Kidney glomerular epithelial cell (primary cell): ENCODE measurements at regions not wholly inside any gene's neighbourhood (a gene's known extent, or its start where the extent isn't known, plus 50 kb on each side); places are given as distances from the start of the nearest gene placed in this dataset.
A peak's percentile ranks its signal among the peaks of the same experiment; 100 is the strongest.

Experiments
- DNase-seq: peaks from one replicate; lab custom pipeline; 2025; lab: John Stamatoyannopoulos, UW

DNA sequence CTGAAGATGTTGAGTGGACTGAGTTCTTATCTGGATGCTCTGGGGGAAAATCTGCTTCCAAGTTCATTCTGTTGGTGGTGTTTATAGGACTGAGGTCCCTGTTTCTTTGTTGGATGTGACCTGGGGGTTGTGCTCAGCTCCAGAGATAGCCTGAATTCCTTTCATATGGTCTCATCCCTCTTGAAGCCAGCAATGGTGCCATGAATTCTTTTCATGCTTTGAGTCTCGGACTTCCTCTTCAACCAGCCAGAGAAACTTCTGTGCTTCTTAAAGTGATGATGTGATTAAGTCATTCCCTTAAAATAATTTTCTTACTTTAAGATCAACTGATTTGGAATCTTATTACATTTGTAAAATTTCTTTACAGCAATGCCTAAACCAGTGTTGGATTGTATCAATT, 233.8 kb upstream of the UGT8 start:
- DNase-seq: peak; percentile 89

DNA sequence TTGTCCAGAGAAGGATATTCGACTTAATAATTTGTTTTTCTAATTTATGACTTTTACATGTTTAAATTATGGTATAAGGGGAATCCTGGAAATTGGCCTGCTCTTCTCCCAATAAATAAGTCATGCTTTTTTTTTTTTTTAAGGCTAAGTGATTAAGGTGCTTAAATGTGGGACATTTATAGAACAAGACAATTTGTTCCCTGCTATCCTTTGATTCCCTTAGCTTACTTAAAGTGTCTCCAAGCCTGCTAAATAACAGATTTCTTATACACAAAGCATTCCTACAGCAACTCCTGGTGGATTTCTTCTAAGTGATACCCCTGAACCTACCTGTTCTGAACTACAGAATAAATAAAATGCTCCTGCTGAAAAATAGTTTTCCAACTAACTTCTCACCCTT, 233.0 kb upstream of the UGT8 start:
- DNase-seq: no peak

GRCh38 chr4:114366368-114366767, 232.2 kb upstream of the UGT8 start:
- DNase-seq: no peak

DNA sequence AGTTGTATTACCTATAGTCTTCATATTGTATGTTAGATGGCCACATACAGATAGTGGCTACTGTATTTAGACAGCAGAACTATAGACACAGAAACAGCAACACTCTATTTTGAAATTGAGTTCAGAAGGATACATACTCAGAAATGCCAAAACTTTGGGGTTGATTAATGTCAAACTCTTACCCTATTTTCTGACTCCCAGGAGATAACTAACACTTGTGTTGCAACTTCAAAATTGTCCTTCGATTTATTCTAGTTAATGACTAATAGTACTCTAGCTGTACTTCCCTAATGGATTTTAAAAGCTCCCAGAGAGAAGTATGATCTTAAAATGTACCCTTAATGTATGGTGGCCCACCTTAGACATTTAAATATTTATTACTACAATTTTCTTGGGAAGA, 229.9 kb upstream of the UGT8 start:
- DNase-seq: no peak

GRCh38 chr4:114373508-114373907, 225.1 kb upstream of the UGT8 start:
- DNase-seq: no peak

- peak; percentile 33 for DNase-seq
Observed at GRCh38 chr4:114378305-114378903, 220.2 kb upstream of the UGT8 start.

DNA sequence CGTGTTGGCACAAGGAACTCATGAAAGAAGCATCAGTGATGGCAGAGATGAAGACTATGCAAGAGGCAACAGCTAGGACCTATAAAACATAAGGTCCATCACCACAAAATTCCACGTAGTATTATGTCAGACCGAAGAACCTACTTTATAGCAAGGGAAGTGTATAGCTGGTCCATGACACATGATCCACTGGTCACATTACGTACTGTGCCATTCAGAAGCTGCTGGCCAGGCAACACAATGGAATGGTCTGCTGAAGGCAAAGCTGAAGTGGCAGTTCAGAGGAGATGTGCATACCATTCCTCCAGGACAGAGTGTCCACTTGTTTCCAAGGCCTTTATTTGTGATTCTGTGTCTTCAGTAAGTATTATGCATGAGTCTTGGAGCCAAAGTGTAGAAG, 215.5 kb upstream of the UGT8 start:
- DNase-seq: no peak

GRCh38 chr4:114383721-114384120, 214.9 kb upstream of the UGT8 start:
- peak; percentile 75 for DNase-seq

DNA sequence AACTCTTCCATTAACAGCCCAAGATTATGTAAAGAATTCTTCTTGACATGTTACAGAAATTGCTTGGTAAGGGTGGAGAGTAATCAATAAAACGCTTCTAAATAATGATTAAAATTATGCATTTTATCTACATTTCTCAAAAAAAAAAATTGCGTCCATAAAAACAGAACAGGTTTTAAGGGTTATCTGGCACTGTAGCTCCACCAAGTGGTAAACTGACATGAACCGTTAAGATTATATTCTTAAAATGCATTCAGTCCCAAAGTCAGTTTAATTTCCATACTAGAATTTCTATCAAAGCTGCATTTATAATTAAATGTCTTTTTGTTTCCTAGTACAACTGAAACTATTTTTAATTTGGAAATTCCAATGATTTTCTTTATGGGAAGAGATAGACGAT, 214.0 kb upstream of the UGT8 start:
- peak; percentile 50 for DNase-seq

DNA sequence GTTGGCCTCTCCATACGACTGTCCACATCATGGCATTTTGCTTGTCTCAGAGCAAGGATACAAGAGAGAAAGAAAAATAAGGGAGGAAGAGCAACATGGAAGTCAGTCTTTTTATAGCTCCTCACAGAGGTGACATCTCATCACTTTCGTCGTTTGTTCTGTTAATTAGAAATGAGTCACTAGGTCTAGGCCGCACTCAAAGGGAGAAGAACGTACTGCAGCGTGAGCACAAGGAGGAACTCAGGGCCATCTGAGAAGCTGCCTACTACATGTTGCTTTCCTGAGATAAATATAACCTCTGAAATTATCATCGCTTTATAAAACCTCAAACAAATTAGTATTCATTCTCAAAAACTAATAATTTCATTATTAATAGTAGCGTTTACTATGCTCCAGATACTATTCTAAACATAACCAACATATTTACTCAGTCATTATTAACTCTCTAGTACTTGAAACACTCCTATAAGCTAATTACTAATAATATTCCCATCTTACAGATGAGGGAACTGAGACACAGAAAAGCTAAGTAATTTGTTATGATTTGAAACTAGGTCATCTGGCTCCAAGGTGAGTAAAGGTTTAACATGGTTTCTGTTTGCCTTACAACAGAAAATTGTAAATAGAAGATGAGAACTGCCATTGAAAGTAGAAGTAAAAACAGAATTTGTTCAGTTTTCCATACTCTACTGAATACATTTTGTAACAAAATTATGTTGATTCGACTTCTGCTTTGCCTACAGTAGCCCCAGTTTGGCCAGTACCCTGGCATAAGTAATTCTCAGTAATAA, 213.2 kb upstream of the UGT8 start:
- no peak for DNase-seq

GRCh38 chr4:114386637-114387233, 211.9 kb upstream of the UGT8 start:
- peak; percentile 58 for DNase-seq

GRCh38 chr4:114389070-114389685, 209.4 kb upstream of the UGT8 start:
- DNase-seq: no peak

DNA sequence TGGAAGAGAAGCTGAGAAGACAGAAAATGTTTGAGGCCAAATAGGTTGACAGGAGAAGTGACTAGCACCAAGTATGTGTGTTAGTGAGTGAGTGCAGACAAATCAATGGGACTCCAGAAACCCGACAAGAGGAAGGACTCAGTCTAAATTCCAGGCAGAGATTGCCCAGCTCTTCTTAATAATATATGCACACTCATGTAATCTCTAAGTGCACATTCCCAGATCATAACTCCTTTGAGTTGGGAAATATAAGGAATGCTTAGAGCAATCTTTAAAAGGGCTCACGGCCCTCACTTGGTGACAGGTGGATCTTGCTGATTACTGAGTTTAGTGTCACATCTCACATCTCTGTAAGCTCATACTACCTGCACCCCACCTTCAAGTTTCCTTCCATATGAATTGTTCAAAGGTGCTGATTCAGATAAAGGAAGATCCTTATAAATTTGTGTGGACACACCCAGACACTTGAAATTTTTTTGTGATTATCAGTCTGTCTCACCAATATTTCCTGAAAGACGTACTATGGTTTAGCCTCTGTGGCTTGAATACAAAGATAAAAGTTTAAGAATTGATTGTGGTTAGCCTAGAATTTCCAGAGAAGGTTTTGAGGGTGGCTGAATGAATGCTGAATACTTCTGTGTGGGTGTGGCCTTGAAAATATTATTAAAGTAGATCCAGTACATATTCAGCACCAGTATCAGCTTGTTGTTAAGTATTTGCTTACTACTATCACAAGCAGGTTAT, 205.1 kb upstream of the UGT8 start:
- no peak for DNase-seq

GRCh38 chr4:114396808-114397207, 201.8 kb upstream of the UGT8 start:
- DNase-seq: no peak

DNA sequence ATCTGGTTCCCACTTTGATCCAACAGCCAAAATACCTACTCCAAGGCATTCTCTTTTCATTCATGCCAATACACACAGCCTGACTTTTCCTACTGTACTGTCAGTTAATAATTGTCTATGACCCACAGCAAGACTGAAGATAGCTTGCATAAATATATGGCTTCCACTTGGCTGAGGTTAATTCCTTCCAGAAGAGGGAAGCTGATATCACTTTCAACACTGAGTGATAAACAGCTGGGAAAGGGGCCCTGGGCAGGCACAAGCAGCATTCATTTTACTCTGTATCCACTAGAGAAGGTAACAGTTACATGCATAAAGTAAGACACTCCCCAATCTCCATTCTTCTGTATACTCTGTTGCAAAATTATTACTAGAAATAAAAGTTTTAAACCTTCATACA, 200.2 kb upstream of the UGT8 start:
- DNase-seq: peak; percentile 35

- DNase-seq: no peak
Observed at GRCh38 chr4:114399105-114399504, 199.5 kb upstream of the UGT8 start.

- peak; percentile 21 for DNase-seq
Observed at GRCh38 chr4:114400531-114400930, 198.1 kb upstream of the UGT8 start.

- no peak for DNase-seq
Observed at GRCh38 chr4:114401483-114401882, 197.1 kb upstream of the UGT8 start.

DNA sequence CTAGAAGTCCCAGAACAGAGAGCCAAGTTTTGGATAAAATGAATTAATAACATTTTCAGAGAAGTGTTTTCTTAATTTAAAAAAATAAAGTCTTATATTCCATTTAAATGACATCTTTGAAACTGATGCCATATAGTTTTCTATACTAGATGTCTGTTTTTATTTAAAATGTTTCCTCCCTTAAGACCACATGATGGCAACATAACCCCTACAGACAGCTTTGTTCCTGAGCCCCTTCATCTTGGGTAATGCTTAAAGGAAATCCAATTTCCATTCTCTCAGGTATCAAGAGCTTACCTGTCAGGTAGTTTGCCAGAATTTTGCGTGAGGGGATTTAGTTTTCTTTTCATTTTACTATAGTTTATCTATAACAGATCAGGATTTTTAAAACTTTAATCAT, 181.4 kb upstream of the UGT8 start:
- no peak for DNase-seq

- DNase-seq: no peak
Observed at GRCh38 chr4:114420069-114420468, 178.5 kb upstream of the UGT8 start.

DNA sequence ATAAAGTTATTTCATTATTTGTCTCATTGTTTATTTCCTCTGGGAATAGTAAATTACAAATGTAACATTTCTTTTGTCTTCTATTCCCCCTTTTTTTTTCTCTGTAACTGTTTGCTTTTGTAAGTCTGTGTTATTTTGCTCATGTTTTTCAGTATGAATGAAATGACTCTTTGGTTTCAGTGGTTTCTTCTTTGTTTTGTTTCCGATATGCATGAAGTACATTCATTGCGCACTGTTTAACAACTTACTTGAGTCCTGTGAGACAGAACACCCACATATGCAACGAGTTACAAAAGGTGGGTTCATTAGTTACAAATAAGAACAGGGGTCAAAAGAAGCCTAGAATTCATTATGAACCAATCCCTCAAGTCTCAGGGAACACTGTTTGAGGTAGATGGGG, 175.0 kb upstream of the UGT8 start:
- DNase-seq: no peak

GRCh38 chr4:114435116-114435515, 163.5 kb upstream of the UGT8 start:
- DNase-seq: no peak
